Transverse colon (tissue), 4 donors: ENCODE measurements at regions not wholly inside any gene's neighbourhood (a gene's known extent, or its start where the extent isn't known, plus 50 kb on each side); places are given as distances from the start of the nearest gene placed in this dataset.

Experiments used
- DNase-seq: peaks from one replicate; pipeline ENCODE4 v3.0.0-alpha.2; 2019
- H3K27ac ChIP-seq, 4 donors: fragments of 200-600 bp; sonication (generic); 2 replicates each; pipeline ENCODE4 v1.5.1; 2016 to 2018; ENCODE audit warnings: inconsistent platforms in 4 of 4
- H3K27me3 ChIP-seq: fragments of 200-600 bp; sonication (generic); 2 replicates; pipeline ENCODE4 v1.5.1; 2017; ENCODE audit warnings: inconsistent platforms
- H3K36me3 ChIP-seq, 4 donors: fragments of 200-600 bp; sonication (generic); 2 replicates each; pipeline ENCODE4 v1.5.1; 2017 to 2019; ENCODE audit warnings: inconsistent platforms in 4 of 4
- H3K4me1 ChIP-seq, 4 donors: fragments of 200-600 bp; sonication (generic); 2 replicates each; pipeline ENCODE4 v1.5.1; 2017 to 2020; ENCODE audit warnings: inconsistent platforms in 4 of 4
- H3K4me3 ChIP-seq, 4 donors: fragments of 200-600 bp; sonication (generic); 1 replicate in 1 of 4; 2 replicates in 3 of 4; pipeline versions ENCODE4 v1.5.1 to v1.6.1; 2017 to 2019; ENCODE audit warnings: inconsistent platforms in 4 of 4
- H3K9me3 ChIP-seq, 2 donors: fragments of 200-600 bp; sonication (generic); 2 replicates each; pipeline ENCODE4 v1.5.1; 2017 to 2019; ENCODE audit warnings: inconsistent platforms in 2 of 2
- CTCF ChIP-seq, 5 experiments: fragments of 200-600 bp in 3 of 5; fragments of 450-650 bp in 2 of 5; sonication (generic) in 3 of 5; IDR thresholded peaks; 1 replicate in 2 of 5; 2 replicates in 3 of 5; pipeline ENCODE4 v1.5.1; 2016 to 2017; ENCODE audit warnings: antibody characterized with exemption in 5 of 5, inconsistent platforms in 3 of 5, mild to moderate bottlenecking in 2 of 5, moderate library complexity in 1 of 5
- EP300 ChIP-seq: sonication (generic); formaldehyde crosslinking; IDR thresholded peaks from one replicate; pipeline ENCODE4 v1.6.1; 2017; ENCODE audit warnings: antibody characterized with exemption, low read depth
- POLR2A ChIP-seq: fragments of 450-650 bp; IDR thresholded peaks from one replicate; pipeline ENCODE4 v1.6.1; 2016; ENCODE audit warnings: antibody characterized with exemption, mild to moderate bottlenecking, moderate library complexity
- POLR2AphosphoS5 ChIP-seq, 3 donors: sonication (generic); formaldehyde crosslinking; IDR thresholded peaks; one replicate each; pipeline ENCODE4 v1.6.1; 2016; ENCODE audit warnings: antibody characterized with exemption in 3 of 3
- WGBS, 2 donors: methylation state at CpG; one replicate each; pipeline ENCODE4 v1.1.5; 2018; ENCODE audit warnings: low coverage in 1 of 2; 5-methylcytosine and 5-hydroxymethylcytosine counted together
- in situ Hi-C, 4 donors: fragments of 200-750 bp; cut with MboI; loops; one replicate each; pipeline versions ENCODE4 v1.15.0 to v1.15.1; 2017; ENCODE audit warnings: low sequenced_read_pairs in 3 of 4, low pct_ligation_motif_present in 1 of 4, low pct_unique_long_range_greater_than_20kb in 1 of 4
- intact Hi-C: fragments of 100-400 bp; cut with DNase I; formaldehyde crosslinking; loops from one replicate; pipeline ENCODE4 v1.15.1; 2023; ENCODE audit warnings: low total_unique reads

GRCh38 chr9:73841018-73841417 is 656.1 kb upstream of the RORB start:
- TF ChIP-seq POLR2AphosphoS5 (IDR thresholded peaks at IDR 0.05) (no peak), CTCF (IDR thresholded peaks at IDR 0.05) (no peak), EP300 (no peak), POLR2A (no peak)
- Histone ChIP-seq H3K4me1 (no peaks in the 10 kb centered on the region), H3K9me3 (no peaks in the 10 kb centered on the region), H3K4me3 (no peak overlapping the region), H3K36me3 (no peaks in the 10 kb centered on the region), H3K27ac (no peak overlapping the region), H3K27me3 (no peaks in the 10 kb centered on the region)
- WGBS, 2 donors, result 58 to 67% methylated on average over 2 to 4 of the region's 4 CpGs
- DNase-seq, result no peak
- intact Hi-C loops, result no loop called here
- in situ Hi-C loops, result no loop called here

GRCh38 chr9:73844135-73844534 is 653.0 kb upstream of the RORB start:
- Histone ChIP-seq H3K27ac (no peak overlapping the region), H3K4me3 (no peak overlapping the region), H3K4me1 (no peaks in the 10 kb centered on the region), H3K36me3 (no peaks in the 10 kb centered on the region), H3K9me3 (no peaks in the 10 kb centered on the region), H3K27me3 (no peaks in the 10 kb centered on the region)
- WGBS, 2 donors, result 76 to 78% methylated on average over 4 of the region's 4 CpGs
- TF ChIP-seq POLR2A, result no peak
- TF ChIP-seq EP300, result no peak
- TF ChIP-seq POLR2AphosphoS5 (IDR thresholded peaks at IDR 0.05), result no peak
- no peak for TF ChIP-seq CTCF (IDR thresholded peaks at IDR 0.05)
- intact Hi-C loops, result no loop called here
- no peak for DNase-seq
- in situ Hi-C loops, result no loop called here

GRCh38 chr9:73845539-73845938 is 651.6 kb upstream of the RORB start:
- Histone ChIP-seq H3K27me3 (no peaks in the 10 kb centered on the region), H3K36me3 (no peaks in the 10 kb centered on the region), H3K27ac (no peak overlapping the region), H3K4me1 (no peaks in the 10 kb centered on the region), H3K9me3 (no peaks in the 10 kb centered on the region), H3K4me3 (no peak overlapping the region)
- intact Hi-C loops (no loop called here), in situ Hi-C loops (no loop called here)
- TF ChIP-seq POLR2AphosphoS5 (IDR thresholded peaks at IDR 0.05) (no peak), CTCF (IDR thresholded peaks at IDR 0.05) (no peak), POLR2A (no peak), EP300 (no peak)
- DNase-seq, result no peak
- 83 to 85% methylated on average over 2 of the region's 2 CpGs for WGBS, 2 donors

- H3K27ac ChIP-seq, result no peak overlapping the region
- in situ Hi-C loops, result no loop called here
Measured at GRCh38 chr9:73845954-73846690, 651.0 kb upstream of the RORB start.

More at GRCh38 chr9:73845954-73846690, 651.0 kb upstream of the RORB start:
- Histone ChIP-seq H3K4me1 (no peaks in the 10 kb centered on the region), H3K27me3 (no peaks in the 10 kb centered on the region), H3K36me3 (no peaks in the 10 kb centered on the region), H3K9me3 (no peaks in the 10 kb centered on the region), H3K4me3 (no peak overlapping the region)
- no peak for DNase-seq
- 65 to 67% methylated on average over 7 of the region's 7 CpGs for WGBS, 2 donors
- TF ChIP-seq EP300 (no peak), POLR2A (no peak), CTCF (IDR thresholded peaks at IDR 0.05) (no peak), POLR2AphosphoS5 (IDR thresholded peaks at IDR 0.05) (no peak)
- intact Hi-C loops, result no loop called here
